ENCODE measurements at regions not wholly inside any gene's neighbourhood (a gene's known extent, or its start where the extent isn't known, plus 50 kb on each side); places are given as distances from the start of the nearest gene placed in this dataset.

DNA sequence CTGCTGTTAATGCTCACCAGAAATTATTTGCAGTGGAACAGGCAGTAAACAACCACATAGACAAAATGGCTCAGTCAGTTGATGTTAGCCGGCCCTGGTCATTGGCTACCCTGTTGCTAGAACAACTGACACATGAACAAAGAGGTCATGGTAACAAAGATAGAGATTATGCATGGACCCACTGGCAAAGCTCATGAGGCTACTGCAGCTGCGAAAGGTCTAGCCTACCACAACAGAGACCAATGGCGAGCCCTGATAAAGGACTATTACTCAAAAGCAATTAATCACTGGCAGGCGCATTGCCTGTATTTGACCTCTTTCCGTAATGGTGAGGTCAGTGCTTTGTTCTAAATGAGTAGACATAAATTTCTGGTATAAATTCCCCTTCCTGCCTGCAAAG, 474.2 kb downstream of the DSC3 start:
- POLR2A ChIA-PET = no interaction called here
- CTCF ChIA-PET = no interaction called here

DNA sequence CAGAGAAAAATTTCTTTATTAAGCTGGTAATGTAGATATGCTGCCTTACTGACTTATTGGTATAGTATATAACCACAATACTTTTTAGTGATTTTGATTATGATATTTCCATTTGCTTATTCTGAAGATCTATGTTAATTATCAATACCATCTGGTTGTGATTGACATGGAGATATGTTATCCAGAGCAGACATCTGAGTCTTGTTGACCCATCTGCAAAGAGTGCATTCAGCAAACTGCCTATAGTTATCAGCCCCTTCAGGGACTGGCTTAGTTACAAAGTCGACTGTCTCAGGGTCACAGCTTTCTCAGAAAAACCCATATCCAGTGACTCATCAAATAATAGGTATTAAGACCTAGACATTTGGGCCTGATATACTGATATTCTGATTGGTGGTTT, 475.7 kb downstream of the DSC3 start:
- ChIA-PET CTCF (no interaction called here), POLR2A (no interaction called here)

DNA sequence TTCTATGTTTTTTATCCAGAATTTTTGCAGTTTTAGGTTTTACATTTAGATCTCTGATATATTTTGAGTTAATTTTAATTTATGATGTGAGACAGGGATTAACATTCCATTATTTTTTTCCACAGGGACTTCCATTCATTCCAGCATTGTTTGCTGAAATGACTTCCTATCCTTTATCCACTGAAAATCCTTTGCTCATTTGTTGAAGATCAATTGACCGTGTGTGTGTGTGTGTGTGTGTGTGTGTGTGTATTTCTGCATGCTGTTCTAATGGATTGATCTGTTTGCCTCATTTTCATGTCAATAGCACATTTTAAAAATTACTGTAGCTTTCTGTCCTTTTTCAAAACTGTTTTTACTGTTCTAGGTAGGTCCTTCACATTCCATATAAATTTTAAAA, 480.3 kb downstream of the DSC3 start:
- ChIA-PET CTCF (no interaction called here), POLR2A (no interaction called here)

DNA sequence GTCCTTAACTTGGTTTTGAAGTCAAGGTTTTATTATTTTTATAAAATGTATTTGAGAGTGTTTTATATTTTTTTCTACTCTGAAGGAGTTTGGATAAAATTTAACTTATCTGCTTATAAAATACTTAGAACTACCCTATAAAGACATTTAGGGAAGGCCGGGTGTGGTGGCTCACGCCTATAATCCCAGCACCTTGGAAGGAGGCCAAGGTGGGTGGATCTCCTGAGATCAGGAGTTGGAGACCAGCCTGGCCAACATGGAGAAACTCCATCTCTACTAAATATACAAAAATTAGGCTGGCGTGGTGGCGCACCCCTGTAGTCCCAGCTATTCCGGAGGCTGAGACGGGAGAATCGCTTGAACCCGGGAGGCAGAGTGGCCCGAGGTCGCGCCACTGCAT, 486.4 kb downstream of the DSC3 start:
- ChIA-PET CTCF (no interaction called here), POLR2A (no interaction called here)

DNA sequence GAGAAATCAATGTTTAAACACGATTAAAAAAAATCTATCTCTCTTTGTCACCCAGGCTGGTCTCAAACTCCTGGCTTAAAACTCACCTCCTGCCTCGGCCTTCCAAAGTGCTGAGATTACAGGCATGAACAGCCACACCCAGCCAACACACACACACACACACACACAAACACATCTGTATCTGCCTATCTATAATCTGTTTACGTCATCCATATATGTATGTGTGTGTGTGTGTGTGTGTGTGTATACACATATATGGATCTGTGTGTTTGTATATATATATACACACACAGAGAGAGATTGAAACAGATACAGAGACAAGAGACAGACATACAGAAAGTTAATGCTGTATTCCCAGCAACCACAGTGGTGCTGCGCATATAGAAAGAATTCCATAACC, 497.1 kb downstream of the DSC3 start:
- ChIA-PET POLR2A (no interaction called here), CTCF (no interaction called here)

DNA sequence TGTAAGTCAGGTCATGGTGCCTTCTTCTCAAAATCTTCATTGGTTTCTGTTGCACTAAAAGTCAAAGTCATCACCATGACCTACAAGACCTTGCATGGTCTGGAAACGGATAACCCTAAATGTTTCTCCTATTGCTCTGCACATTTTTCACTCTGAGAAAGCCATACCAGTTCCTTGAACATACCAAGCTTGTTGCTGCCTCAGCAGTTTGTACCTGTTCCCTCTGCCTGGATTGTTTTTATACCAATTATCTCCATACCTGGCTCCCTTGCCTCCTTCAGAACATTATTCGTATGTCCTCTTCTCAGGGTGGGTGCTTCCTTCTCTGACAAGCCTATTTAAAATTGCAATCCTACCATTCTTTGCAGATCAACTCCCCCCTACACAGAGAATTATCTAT, 498.4 kb downstream of the DSC3 start:
- ChIA-PET CTCF (no interaction called here), POLR2A (no interaction called here)

DNA sequence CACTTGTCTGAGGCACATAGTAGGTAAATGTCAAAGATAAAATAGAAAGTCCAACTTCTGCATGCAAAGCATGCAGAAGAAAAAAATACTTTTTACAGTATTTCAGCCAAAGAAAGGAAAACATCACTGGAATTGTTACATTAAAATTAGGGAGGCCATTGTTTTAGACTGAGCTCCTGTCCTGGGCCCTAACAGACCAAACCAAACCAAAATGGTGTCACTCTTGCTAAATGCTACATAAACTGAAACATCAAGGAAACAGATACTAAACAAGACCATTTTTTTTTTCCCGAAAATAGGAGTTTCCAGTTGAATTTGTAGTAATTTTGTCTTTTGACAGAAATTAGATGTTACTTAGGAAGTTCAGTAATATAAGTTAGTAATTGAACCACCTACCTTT, 508.8 kb downstream of the DSC3 start:
- ChIA-PET POLR2A (no interaction called here), CTCF (no interaction called here)

DNA sequence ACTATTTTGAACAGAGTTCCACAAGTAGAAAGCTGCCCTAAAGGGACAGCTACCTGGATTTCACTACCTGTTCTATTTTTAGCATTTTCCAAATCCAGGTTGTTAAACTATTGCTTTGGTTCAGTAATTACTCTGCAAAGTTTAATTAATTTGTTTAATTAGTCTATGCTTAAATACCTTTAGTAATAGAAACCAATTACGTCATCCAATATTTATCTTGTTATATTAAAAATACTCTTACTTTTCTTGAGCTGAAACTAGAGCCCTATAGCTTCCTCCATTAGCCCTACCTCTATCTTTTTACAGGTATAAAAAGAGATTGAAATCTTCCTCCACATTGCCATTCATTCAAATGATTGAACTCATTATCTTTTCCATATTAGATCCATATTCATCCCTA, 514.6 kb downstream of the DSC3 start:
- ChIA-PET CTCF (no interaction called here), POLR2A (no interaction called here)

DNA sequence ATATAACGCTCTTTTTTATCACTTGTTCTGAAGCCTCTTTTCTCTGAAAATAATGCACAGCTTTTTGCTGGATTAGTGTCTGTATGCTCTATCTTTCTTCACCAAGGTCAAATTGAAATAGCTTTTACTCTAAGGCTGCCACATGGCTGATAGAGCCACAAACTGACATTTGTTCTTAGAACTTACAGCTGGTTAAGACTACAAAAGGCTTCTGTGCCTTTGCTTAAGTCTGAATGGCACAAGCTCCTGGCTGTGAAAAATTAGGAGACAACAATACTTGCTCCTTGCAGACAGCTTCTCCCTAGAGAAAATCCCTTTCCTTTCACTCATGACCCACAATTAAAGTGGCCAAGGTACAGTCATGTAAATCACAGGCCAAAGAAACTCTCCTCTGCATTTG, 515.3 kb downstream of the DSC3 start:
- ChIA-PET POLR2A (no interaction called here), CTCF (no interaction called here)

DNA sequence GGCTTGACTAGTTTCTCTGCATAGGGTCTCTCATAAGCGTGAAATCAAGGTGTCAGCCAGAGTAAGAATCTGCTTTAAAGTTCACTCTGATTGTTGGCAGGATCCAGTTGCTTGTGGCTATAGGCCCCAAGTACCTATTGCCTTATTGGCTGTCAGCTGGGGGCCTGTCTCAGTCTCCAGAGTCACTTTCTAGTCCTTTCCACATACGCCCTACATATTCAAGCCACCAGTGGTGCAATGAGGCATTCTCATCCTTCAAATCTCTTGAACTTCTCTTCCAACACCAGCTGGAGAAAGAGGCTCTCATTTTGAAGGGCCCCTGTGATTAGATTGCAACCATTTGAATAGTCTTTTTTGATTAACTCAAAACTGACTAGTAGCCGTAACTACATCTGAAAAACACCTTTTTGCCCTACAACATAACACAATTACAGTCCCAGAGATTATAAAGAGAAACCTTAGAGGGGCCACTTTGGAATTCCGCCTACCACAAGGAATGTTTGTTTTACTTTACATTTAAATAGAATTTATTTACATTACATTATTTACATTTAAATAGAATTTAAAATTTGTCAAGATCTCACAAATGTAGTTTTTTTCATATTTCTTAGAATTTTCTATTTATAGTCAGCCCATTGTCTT, 520.1 kb downstream of the DSC3 start:
- POLR2A ChIA-PET = no interaction called here
- CTCF ChIA-PET = no interaction called here

DNA sequence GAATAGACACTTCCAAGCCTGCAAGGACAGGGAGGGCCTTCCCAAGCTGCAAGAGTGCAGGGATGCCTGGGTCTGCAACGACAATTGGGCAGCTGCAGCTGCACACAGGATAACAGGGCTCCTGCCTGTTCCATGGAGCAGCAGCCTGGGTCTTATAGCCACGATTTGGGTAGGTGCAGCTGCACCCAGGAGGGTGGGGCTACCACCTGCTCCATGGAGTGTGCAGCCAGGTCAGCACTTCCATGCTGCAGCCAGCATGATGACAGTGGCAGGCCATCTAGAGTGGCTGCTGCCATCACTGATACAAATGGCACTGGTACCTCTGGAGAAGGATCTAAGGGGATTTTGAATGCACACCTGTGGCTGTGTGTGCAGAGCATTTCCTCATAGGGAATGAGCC, 528.5 kb downstream of the DSC3 start:
- CTCF ChIA-PET = no interaction called here
- POLR2A ChIA-PET = no interaction called here

DNA sequence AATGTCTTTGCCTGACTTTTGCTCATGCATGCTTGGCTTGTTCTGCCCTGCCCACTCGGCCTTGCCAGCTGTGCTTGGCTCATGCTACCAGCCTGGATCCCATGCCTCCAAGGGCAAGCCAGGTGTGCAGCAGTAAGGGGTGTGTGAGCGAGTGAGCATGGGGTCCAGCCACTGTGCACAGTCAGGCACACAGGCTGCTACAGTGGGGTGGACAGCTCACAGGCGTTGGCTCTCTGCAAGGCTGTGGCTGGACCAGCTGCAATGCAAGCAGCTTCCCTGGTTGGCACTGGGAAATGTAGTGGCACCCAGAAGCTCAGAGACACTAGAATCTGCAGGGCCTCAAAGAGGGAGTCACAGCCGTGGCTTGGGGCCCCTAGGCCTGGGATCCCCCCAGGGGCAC, 529.7 kb downstream of the DSC3 start:
- CTCF ChIA-PET = no interaction called here

DNA sequence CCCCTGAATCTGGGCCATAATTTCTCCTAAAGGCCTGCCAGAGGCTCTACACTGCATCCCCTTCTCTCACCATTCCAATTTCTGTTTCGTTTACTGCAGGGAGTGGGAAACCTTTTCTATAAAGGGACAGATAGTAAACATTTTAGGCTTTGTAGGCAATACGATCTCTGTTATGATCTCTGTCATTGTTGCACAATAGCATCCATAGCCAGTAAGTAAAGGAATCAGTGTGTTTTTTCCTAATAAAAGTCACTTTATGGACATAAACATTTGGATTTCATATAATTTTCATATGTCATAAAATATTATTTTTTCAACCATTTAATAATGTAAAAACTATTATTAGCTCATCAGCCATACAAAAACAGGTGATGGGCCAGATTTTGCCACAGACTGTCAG, 531.7 kb downstream of the DSC3 start:
- POLR2A ChIA-PET = no interaction called here
- CTCF ChIA-PET = no interaction called here

More for the DNA sequence above, 529.7 kb downstream of the DSC3 start:
- POLR2A ChIA-PET = no interaction called here

DNA sequence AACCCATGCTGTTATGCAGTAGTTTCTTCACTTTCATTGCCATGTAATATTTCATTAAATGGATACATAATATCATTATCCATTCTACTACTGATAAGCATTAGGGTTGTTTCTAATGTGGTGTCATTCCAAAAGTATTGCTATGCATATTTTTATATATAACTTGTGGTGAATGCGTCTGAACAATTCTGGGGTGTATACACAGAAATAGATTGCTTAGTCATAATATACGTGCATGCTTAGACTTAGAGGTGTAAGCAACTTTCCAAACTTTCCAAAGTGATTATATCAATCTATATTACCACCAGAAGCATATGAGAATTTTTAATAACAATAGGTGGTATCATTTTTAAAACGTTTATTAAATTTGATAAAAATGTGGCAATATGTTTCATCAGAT, 540.9 kb downstream of the DSC3 start:
- ChIA-PET POLR2A (no interaction called here), CTCF (no interaction called here)

DNA sequence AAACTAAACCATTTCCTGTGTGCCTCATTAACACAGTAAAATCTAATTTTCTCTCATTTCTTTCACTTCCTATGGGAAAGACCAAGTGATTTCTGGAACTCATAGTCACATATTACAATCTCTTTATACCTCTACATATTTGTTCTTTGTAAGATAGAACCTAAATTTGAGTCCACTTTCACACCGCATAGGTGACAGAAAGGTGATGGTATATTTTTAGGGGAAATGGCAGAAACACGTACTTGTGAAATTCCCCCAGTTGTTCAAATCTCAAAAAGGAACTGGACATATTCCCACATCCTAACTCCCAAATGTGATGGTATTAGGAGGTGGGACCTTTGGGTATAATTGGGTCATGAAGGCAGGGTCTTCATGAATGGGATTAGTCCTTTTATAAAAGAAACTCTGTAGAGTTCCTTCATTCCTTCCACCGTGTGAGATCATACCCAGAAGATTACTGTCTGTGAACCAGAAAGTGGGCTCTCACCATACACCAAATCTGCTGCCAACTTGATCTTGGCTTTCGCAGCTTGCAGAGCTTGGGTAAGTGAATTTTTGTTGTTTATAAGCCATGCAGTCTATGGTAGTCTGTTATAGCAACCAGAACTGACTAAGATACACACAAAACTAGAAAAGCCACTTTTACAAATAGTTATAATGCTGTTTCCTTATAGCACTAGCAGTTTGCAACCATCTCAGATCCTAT, 542.1 kb downstream of the DSC3 start:
- POLR2A ChIA-PET = no interaction called here
- CTCF ChIA-PET = no interaction called here

DNA sequence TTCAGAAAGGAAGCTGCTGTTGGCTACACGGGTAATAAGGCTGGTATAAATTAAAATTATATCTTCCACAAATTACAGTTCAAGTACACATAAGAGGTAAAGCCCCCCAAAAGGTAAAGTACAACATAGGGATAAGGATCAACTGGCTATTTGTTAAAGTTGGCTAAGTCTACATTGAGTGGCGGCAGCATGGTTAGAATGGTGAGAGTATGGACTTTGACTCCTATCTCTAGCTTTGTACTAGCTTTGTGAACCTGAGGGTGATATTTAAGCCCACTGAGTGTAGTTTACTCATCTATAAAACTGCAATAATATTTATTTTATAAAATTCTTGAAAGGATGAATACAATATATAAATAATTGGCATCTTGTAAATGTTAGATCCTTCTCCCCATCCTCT, 542.8 kb downstream of the DSC3 start:
- POLR2A ChIA-PET = no interaction called here
- CTCF ChIA-PET = no interaction called here

DNA sequence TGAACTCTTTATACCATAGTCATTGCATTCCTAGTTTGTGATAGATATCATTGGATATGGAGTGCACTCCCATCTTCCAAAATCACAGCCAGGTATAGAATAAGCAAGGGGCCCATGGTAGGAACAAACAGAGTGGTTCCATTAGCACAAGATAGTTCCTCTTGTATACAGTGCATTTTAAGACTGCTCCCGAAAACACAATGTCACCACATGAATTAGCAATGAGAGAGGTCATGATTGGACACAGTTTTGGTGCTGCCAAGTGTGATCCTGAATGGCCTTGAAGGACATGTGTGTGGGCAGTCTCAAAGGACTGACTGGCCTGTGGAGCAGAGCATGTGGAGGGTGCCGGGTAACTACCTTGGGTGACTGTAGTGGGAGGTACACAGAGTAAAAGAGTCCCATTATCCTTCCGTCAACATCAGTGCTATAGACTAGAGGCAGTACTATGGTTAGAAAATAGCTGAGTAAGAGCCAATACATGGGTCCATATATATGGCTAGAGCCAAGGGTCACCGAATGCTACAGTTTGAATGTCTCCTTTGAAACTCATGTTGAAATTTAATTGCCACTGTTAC, 549.9 kb downstream of the DSC3 start:
- CTCF ChIA-PET = no interaction called here
- POLR2A ChIA-PET = no interaction called here

DNA sequence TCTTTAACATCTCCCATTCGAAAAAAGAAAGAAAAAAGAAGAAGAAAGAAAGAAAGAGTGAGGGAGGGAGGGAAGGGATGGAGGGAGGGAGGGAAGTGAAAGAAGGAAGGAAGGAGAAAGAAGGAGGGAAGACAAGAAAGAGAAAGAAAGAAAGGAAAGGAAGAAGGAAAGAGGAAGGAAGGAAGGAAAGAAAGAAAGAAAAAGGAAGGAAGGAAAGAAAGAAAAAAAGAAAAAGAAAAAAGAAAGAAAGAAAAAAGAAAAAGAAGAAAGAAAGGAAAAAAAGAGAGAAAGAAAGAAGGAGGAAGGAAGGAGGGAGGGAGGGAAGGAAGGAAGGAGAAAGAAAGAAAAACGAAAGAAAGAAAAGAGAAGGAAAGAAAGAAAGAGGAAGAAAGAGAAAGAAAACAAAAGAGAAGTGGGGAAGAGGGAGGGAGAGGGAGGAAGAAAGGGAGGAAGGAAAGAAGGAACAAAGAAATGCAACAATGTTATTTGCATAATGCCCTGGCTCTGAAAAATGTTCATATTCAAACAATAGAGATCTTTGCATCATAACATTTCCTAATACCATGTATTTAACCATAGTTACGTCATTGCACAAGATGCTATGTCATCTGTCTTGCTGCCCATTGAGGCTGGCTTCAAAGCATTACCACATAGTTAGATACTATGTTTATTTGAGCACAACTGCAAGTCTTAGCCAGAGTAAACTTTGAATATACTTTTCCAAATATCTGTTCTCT, 550.6 kb downstream of the DSC3 start:
- POLR2A ChIA-PET = no interaction called here
- CTCF ChIA-PET = no interaction called here

DNA sequence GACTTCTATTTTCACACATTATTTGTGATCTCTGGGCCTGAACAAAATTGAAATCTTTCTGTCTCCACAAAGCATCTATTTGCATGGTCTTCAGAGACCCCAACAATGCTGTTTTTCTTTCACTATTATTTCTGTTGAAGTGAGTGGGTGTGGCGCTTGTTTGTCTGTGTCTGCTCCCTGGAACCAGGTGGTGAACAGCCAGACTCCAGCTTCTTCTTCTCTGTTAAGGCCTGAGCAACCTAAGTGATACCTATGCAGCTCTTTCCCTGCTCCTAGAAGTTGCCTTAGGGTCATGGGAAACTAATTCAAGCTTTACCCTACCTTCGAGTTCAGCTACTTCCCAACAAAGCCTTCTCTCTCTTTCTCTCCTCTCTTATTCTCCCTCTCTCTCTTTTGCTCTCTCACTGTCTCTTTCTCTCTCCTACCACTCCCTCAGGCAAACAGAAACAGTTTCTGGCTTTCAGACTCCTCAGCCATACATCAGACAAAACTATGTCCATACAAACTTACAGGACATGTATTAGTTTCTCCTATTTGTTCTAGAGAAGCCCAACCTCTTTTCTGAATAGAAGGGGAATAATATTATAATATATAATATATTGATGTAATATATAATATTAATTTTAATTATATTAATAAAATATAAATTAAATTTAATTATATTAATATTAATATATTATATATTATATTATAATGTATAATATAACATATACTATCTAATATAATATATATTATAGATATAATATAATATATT, 552.5 kb downstream of the DSC3 start:
- ChIA-PET CTCF (no interaction called here), POLR2A (no interaction called here)

DNA sequence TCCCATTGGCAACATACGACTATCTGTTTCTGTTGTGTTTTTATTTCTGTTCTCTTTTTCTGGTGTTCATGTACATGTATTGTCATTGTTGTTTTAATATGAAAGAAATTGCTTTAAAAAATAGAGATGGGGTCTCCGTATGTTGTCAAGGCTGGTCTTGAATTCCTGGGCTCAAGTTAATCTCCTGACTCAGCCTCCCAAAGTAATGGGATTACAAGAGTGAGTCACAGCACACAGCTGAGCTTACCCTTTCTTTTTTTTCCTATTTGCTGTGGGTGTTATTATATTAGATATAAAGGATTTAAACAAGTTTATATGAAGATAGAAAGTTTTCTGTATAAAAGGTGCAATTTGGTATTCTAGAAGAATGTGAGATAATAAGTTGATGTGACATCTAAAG, 554.6 kb downstream of the DSC3 start:
- CTCF ChIA-PET = no interaction called here
- POLR2A ChIA-PET = no interaction called here

DNA sequence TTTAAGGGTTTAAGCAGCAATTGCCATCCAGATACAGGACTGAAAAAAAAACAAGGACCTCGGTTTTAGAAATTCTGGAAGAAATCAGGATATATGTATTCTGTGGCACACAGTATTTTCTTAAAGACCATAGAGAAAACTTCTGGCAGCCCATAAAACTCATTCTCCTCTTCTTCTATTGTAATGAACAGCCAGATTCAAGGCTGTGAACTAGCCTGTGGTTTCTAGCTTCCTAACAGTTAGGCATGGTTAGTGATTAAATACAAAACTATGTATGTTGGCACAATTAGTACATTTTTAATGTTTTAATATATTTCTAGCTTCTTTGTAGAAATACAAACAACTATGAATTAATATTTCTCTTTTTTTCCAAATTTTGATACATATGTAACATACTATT, 555.7 kb downstream of the DSC3 start:
- ChIA-PET CTCF (no interaction called here), POLR2A (no interaction called here)
